ENCODE measurements at regions not wholly inside any gene's neighbourhood (a gene's known extent, or its start where the extent isn't known, plus 50 kb on each side); places are given as distances from the start of the nearest gene placed in this dataset.

DNA sequence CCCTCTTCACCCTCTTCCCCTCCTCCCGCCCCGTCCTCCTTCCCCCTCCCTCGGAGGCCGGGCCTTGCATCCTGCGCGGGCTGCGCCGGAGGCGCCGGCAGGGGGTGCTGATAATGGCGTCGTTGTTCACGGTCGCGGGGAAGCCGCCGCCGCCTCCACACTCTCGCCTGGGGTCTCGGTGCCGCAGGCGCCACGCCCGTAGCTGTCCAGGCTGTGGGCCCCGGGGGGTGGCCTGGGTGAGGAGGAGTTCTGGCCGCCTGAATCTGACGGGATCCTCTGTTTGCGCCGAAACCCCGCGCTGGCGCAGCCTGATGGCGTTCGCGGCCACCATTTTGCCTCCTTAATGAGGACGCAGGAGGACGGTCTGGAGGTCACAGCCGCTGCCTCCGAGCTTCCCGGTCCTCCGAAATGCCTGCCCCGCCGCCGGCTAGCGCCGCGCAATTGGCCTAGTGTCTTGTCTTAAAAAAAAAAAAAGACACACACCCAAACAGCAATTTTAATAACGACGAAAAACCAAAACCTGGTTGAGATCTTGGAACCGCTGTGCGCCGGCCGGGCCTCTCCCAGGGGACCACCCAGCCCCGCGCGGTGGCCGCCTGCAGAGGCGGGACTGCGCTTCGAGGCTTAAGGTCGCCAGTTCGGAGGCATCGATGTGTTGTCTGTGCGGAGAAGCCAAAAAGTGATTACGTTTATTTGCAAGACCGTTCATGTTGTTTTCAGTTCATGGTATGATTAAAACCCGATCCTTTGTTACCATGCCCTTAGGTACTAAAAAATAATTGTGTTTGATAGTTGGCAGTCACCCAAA lies 106.6 kb upstream of the HNRNPU start (continued):
- TF ChIP-seq, protein P1, sequence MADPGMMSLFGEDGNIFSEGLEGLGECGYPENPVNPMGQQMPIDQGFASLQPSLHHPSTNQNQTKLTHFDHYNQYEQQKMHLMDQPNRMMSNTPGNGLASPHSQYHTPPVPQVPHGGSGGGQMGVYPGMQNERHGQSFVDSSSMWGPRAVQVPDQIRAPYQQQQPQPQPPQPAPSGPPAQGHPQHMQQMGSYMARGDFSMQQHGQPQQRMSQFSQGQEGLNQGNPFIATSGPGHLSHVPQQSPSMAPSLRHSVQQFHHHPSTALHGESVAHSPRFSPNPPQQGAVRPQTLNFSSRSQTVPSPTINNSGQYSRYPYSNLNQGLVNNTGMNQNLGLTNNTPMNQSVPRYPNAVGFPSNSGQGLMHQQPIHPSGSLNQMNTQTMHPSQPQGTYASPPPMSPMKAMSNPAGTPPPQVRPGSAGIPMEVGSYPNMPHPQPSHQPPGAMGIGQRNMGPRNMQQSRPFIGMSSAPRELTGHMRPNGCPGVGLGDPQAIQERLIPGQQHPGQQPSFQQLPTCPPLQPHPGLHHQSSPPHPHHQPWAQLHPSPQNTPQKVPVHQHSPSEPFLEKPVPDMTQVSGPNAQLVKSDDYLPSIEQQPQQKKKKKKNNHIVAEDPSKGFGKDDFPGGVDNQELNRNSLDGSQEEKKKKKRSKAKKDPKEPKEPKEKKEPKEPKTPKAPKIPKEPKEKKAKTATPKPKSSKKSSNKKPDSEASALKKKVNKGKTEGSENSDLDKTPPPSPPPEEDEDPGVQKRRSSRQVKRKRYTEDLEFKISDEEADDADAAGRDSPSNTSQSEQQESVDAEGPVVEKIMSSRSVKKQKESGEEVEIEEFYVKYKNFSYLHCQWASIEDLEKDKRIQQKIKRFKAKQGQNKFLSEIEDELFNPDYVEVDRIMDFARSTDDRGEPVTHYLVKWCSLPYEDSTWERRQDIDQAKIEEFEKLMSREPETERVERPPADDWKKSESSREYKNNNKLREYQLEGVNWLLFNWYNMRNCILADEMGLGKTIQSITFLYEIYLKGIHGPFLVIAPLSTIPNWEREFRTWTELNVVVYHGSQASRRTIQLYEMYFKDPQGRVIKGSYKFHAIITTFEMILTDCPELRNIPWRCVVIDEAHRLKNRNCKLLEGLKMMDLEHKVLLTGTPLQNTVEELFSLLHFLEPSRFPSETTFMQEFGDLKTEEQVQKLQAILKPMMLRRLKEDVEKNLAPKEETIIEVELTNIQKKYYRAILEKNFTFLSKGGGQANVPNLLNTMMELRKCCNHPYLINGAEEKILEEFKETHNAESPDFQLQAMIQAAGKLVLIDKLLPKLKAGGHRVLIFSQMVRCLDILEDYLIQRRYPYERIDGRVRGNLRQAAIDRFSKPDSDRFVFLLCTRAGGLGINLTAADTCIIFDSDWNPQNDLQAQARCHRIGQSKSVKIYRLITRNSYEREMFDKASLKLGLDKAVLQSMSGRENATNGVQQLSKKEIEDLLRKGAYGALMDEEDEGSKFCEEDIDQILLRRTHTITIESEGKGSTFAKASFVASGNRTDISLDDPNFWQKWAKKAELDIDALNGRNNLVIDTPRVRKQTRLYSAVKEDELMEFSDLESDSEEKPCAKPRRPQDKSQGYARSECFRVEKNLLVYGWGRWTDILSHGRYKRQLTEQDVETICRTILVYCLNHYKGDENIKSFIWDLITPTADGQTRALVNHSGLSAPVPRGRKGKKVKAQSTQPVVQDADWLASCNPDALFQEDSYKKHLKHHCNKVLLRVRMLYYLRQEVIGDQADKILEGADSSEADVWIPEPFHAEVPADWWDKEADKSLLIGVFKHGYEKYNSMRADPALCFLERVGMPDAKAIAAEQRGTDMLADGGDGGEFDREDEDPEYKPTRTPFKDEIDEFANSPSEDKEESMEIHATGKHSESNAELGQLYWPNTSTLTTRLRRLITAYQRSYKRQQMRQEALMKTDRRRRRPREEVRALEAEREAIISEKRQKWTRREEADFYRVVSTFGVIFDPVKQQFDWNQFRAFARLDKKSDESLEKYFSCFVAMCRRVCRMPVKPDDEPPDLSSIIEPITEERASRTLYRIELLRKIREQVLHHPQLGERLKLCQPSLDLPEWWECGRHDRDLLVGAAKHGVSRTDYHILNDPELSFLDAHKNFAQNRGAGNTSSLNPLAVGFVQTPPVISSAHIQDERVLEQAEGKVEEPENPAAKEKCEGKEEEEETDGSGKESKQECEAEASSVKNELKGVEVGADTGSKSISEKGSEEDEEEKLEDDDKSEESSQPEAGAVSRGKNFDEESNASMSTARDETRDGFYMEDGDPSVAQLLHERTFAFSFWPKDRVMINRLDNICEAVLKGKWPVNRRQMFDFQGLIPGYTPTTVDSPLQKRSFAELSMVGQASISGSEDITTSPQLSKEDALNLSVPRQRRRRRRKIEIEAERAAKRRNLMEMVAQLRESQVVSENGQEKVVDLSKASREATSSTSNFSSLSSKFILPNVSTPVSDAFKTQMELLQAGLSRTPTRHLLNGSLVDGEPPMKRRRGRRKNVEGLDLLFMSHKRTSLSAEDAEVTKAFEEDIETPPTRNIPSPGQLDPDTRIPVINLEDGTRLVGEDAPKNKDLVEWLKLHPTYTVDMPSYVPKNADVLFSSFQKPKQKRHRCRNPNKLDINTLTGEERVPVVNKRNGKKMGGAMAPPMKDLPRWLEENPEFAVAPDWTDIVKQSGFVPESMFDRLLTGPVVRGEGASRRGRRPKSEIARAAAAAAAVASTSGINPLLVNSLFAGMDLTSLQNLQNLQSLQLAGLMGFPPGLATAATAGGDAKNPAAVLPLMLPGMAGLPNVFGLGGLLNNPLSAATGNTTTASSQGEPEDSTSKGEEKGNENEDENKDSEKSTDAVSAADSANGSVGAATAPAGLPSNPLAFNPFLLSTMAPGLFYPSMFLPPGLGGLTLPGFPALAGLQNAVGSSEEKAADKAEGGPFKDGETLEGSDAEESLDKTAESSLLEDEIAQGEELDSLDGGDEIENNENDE (IDR thresholded peaks at IDR 0.05; ENCODE audit: low read depth, low read length), result no peak
- TF ChIP-seq CHD2 (IDR thresholded peaks at IDR 0.05; ENCODE audit: low read depth, low read length) (no peak; the same call in 1 of the 2 replicates), XRCC3 (IDR thresholded peaks at IDR 0.05) (no peak), YBX1 (IDR thresholded peaks at IDR 0.05) (no peak), NBN (IDR thresholded peaks at IDR 0.05; ENCODE audit: low read depth) (peak; percentile 96), HSF4 (CRISPR knock-in tag; IDR thresholded peaks at IDR 0.05; ENCODE audit: borderline replicate concordance) (no peak), ZNF133 (CRISPR knock-in tag; IDR thresholded peaks at IDR 0.05) (0 out of 2 replicates have a peak, but pooled peaks have one; percentile 15), ILK (tag; IDR thresholded peaks at IDR 0.05; ENCODE audit: borderline replicate concordance, low read depth) (no peak)
- TF ChIP-seq, protein P2, sequence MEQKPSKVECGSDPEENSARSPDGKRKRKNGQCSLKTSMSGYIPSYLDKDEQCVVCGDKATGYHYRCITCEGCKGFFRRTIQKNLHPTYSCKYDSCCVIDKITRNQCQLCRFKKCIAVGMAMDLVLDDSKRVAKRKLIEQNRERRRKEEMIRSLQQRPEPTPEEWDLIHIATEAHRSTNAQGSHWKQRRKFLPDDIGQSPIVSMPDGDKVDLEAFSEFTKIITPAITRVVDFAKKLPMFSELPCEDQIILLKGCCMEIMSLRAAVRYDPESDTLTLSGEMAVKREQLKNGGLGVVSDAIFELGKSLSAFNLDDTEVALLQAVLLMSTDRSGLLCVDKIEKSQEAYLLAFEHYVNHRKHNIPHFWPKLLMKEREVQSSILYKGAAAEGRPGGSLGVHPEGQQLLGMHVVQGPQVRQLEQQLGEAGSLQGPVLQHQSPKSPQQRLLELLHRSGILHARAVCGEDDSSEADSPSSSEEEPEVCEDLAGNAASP (IDR thresholded peaks at IDR 0.05), result no peak

Measured in K562 (cell line).